Stimulated activated naive CD4-positive, alpha-beta T cell (primary cell): ENCODE measurements at regions not wholly inside any gene's neighbourhood (a gene's known extent, or its start where the extent isn't known, plus 50 kb on each side); places are given as distances from the start of the nearest gene placed in this dataset.

Experiments used
- DNase-seq, 6 experiments: peaks; one replicate each; lab custom pipeline; 2025; lab: John Stamatoyannopoulos, UW

DNA sequence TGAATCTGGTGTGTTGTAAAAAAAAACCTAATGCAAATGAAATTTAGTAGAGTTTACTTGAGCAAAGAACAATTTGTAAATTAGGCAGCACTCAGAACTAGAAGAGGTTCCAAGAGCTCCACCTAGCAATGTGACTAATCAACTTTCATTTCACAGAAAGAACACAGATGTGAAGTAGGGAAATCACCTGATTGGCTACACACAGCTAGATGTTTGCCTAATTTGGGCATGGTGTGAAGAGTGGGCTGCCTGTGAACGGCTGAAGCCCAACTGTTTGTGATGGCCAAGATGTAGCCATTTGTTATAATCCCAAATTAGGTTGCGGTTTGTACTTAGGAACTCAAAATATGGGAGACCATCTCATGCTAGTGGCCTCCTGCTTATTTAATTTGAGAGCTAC is 724.4 kb upstream of the SLITRK5 start:
- DNase-seq = no peak

DNA sequence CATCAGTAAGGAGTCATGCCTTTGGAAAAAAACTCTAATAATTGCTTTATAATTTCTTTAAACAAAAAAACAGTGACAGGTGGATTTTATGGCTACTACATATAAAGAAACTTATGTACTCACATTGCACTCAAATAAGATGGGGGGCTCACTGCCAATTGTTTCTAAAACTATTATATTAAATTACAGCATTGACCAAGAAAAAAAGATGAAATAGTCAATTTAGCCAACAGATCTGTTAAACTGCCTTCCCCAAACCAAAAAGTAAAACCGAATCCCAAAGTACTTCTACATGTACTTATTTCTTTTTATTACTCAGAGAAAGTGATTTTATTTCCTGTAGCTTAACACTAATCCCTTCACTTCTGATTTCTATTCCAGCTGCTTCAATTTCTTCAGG is 716.8 kb upstream of the SLITRK5 start:
- no peak for DNase-seq

- DNase-seq = no peak
Measured at GRCh38 chr13:86960876-86961275, 710.3 kb upstream of the SLITRK5 start.

DNA sequence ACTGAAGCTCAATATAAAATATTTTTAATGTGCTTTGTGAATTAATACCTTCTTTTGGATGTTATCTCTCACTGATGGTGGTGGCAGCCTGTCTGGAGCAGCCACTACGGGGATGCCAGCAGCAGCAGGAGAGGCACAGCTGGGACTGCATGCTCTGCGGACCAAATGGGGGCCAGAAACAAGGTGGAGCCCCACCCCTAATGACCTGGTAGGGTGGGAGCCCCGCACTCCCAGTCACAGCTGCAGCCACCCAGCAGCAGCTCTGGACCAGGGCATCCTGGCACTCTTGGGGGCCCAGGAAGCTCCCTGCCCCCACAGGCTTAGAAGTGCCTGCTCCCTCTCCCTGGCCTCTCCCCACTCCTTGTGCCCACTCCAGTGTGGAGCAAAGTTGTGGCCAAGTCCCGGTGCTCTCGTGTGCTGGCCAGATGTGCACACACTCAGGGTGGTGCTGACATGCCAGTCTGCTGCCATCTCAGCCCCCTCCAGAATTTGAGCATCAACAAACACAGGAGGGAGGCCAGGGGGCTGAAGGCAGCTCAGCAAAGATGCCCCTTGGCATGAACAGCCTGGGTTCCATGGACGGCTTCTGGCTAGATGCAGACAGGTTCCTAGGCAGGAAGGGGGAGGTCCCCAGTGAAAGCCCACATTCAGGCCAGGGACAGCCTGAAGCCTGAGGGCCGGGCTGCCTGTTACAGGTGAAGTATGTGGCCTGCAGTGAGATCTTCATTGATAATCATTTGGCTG is 696.7 kb upstream of the SLITRK5 start:
- DNase-seq = no peak

DNA sequence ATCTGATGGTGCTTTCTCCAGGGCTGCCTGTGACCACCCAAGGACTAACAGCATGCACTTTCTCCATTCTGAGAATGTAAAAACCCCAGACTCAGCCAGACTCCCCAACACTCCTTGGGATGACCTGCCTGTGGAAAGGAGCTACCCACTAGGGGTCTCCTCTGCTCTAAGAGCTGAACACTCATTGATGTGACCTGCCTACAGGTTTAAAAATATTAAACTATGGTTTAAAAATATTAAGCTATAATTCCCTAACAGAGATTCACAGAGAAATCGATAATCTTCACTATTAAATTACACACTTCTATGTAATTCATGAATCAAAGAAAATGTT is 696.2 kb upstream of the SLITRK5 start:
- no peak for DNase-seq

DNA sequence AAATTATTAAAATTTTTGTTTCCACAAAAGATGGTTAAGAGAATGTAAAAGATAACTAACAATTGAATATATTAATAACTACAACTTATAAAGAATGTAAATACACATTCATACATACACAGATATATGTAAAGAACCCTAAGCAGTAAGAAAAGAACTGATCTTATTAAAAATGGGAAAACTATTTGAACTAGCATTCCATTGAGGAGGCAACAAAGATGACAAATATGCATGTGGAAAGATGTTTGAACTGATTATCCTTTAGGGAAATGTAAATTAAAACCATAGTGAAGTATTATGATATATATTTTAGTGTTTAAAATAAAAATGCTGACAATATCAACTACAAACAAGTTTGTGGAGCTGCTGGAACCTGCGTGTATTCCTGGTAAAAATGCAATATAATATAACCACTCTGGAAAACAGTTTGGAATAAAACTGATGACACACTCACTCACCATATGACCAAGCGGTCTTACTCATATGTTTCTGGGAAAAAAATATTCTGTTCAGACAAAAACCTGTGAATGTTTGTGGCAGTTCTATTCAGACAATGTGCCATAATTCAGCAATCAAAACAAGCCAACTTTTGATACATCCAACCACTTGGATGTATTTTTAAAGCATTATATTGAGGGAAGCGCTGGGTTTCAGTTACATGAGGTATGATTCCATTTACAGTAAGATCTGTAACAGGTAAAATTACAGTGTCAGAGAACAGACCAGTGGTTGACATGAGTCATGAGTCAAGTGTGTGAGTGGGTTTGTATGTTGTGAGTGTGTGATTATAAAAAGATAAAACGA is 694.4 kb upstream of the SLITRK5 start:
- DNase-seq = no peak

DNA sequence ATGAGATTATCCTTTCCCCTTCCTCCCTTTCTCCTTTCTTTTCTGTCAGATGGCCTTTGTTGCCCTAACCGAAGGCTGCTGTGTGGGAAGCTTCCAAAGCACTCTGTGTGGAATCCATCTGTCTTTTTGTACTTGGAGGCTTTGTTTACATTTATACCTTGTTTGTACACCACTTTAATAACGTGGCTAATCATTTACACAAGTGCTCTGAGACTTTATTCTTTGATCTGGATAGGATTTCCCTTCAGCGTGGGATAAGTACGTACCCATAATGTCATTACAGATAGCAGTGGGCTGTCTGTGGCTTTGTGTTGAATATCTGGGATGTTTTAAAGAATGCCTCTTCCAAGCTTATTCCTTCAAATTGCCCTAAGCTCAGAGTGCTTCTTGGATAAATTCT is 684.7 kb upstream of the SLITRK5 start:
- no peak for DNase-seq

DNA sequence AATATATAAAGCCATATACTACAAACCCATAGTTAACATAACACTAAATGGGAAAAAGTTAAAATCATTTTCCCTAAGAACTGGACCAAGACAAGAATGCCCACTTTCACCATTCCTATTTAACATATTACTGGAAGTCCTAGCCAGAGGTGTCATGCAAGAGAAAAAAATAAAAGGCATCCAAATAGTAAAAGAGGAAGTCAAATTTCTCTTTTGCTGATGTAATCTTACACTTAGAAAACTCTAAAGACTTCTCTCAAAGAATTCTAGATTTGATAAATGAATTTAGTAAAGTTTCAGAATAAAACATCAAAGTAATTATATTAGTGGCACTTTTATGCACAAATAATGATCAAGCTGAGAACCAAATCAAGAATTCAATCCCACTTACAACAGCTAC is 678.9 kb upstream of the SLITRK5 start:
- no peak for DNase-seq

DNA sequence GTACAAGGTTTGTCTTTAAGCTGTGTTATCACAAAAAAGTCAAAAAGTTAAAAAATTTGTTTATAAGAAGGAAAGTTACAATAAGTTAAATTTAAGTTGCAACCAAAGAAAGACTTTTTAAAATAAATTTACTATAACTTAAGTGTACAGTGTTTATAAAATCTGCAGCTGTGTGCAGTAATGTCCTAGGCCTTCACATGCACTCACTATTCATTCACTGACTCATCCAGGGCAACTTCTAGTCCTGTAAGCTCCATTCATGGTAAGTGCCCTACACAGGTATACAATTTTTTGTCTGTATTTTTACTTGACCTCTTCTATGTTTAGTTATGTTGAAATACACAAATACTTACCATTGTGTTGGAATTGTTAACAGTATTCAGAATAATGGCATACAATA is 667.9 kb upstream of the SLITRK5 start:
- DNase-seq = no peak

DNA sequence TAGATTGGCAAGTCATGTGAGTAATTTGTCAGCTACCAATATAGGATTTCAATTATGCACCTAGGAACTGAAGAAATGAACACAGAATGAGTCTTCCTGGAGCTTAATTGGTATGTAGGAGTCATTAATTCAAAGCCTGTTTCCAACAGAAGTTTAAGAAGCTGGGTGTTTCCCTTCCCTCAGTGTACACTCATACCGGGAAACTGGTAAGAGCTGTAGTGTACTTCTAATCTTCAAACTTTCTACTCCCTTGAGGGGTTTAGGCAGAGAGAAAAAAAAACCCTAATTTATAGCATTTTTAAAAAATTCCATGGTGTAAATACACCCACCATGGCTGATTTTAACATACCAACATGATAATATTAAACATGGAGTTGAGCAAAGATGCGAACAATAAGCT is 665.7 kb upstream of the SLITRK5 start:
- no peak for DNase-seq

DNA sequence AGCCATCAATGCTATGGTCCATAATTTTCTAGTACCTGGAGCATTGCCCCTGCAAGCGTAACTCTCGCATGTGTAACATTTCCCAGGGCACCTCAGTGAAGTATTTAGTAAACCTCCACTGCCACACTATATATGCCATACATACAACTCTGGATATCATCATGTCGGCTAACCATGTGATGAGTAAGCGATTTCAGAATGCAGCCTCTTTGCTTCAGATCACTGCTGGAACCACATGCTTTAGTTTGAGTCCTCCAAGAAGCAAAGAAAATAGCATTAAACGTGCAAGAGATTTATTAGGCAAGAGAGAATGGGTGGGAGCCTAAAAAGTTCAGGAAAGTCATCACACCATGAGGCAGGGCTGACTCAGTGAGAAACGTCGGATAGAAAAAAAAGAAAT is 635.6 kb upstream of the SLITRK5 start:
- no peak for DNase-seq

DNA sequence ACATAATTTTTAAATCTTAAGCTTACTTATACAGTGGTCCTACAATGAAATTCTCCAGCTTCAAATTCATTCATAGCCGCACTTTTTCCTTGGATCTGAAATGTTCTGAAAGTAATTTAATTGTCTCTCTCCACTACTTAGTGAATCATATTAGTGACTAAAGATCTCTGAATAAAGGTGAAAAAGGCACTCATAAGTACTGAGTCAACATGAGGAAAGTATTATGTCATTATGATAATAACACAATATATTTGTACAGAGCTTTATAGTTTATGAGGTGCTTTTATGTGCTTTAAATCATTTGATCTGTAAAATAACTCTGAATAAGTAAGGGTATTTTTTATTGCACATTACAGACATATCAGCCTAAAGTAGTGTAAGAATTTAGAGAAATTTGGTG is 628.2 kb upstream of the SLITRK5 start:
- no peak for DNase-seq

GRCh38 chr13:87052731-87053130 is 618.4 kb upstream of the SLITRK5 start:
- DNase-seq = no peak

DNA sequence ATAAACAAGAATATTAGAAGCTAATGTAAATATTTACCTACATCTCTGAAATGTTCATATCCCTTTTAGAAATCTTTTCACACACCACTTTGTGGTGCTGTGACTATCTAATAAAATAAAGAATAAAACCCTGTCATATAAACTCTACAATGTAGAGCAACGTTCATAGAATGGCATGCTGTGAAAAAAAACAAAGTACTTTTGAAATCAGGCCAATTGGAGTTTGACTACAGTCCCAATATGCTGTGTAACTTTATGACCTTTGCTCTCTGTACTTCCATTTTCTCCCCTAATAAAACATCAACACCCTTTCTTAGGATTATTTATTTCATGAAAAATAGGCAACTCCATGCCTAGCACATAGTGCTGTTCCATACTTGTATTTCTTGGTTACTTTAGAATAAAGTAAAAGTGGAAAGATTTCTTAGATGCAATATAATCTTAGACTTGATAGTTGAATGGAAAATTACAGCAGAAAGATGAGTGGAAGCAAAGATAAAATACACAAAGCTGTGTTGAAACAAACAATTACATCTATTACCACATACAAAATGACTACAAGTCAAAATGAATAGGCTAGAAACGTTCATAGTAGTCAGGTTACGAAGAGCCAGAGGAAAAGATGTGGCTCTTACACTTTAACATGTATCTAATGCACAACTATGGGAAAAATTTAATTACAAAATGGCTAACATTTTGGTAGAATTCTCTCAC is 613.2 kb upstream of the SLITRK5 start:
- DNase-seq = no peak

GRCh38 chr13:87058786-87059329 is 612.3 kb upstream of the SLITRK5 start:
- DNase-seq = no peak

DNA sequence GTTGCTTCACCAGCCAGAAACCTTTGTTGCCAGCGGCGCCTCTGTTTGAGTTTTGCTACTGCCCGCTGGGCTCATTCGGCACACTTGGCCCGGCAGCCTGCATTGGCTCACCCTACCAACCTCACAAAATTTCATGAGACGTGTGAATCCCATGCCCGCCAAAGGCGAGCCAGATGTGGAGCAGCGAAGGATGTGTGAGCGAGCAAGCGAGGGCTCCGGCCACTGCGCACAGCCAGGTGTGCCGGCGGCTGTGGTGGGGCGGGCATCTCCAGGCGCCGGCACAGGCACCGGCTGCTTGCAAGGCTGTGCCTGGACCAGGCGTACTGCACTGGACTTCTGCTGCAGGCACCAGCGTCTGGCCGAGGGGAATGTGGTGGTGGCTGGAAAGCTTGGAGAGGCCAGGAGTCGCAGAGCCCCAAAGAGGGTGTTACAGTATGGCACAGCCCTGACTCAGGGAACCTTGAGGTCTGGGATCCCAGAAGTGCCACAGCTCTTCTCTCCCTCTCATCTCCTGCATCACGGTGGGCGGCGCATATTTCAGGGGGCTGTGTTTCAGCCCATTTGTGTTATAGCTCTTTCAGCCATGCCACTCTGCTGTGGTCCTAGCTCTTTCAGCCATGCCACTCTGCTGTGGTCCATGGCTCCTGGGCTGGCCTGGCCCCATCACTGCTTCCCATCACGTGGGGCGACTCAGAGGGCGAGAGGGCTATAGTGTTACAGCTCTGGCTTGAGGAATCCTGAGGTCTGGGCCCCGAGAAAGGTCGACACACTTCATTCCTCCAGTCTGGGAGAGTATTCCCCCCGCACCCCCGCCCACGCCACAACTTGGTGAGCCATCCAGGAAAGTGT is 592.0 kb upstream of the SLITRK5 start:
- DNase-seq = no peak

DNA sequence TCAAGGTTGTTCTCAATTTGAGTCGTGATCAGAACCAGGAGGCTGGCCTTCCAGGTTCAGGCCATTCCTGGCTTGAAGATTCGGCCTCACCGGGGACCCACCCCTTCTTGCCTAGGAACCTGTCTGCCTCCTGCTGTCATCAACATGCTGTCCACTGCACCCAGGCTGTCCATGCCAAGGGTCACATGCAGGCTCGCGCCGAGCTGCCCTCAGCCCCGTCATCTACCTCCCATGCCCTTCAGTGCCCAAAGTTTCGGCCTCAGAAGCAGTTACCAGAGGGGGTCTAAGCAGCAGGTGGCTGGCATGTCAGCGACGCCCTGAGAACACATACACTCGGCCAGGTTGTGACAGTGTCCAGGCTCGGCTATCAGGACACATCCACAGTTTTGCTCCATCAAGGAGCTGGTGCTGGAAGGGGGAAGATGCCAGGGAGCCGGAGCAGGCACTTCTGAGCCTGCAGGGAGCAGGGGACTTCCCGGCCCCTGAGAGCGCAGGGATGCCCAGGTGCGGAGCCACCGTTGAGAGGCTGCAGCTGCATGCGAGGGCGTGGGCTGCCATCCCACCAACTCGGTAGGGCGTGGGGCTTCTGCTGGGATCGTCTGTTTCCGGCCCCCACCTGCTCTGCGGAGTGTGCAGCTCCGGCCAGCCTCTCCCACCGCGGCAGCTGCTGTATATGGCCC is 590.9 kb upstream of the SLITRK5 start:
- DNase-seq = no peak

DNA sequence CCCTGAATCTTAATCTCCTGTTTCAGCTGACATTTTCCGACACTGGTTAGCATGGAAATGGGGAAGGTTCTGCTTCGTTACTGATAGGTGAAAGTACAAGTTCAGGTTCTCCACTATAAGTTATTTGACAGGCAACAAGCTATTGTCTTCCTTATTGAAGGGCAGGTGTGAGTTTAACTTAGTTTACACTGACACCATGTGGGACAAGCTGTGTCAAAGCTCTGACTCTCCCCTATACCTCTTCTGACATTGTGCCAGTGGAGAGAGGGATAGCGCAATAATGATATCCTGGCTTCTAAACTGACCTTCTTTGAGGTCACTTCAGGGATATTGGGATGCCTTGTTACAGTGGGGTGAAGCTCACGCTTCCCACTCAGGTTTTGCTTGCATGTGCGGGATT is 587.0 kb upstream of the SLITRK5 start:
- DNase-seq = no peak

DNA sequence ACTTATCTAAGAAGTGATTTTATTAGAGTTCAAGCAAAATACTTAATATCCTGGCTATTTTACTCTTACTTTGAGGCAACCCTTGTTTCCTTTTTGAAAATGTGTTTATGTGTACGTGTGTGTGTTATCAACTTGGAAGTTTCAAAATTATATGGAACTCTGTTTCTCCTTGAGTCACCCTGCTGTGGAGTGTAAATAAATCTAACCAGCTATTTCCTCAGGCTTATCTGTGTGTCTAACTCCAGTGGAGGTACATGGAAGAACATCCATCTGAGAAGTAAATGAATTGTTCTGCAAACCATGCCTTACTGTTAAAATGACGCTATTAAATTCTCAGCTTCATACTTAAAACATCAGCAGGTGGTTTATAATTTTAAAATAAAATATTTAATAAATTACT is 583.4 kb upstream of the SLITRK5 start:
- DNase-seq = no peak

- no peak for DNase-seq
Measured at GRCh38 chr13:87089391-87089790, 581.8 kb upstream of the SLITRK5 start.

DNA sequence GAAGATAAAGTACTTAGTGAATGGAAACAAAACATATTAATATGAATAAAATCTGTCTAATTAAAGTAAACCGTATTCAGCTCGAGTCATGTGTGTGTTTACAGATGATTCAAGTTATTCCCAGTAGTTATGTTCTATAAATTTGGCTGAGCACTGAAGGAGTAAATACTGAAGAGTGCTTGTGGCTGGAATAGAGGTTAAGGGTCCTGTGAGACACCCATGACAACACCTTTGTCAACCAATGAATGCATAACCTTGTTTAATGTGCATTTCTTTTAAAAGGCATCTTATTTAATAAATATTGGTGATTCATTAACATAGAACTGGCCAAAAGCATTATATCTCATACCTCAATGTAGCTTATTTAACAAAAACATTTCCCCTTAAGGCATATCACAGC is 577.8 kb upstream of the SLITRK5 start:
- DNase-seq = no peak
